Nephron progenitor cell (in vitro differentiated cells): ENCODE measurements at regions not wholly inside any gene's neighbourhood (a gene's known extent, or its start where the extent isn't known, plus 50 kb on each side); places are given as distances from the start of the nearest gene placed in this dataset.

Experiments used
- DNase-seq: peaks from one replicate; pipeline ENCODE4 v3.0.0; 2021
- H3K27ac Mint-ChIP-seq: 2 replicates; pipeline ENCODE4 v1.8.0; 2021; ENCODE audit warnings: mild to moderate bottlenecking, moderate library complexity, mixed read lengths
- H3K27me3 Mint-ChIP-seq: 2 replicates; pipeline ENCODE4 v1.8.0; 2021; ENCODE audit warnings: mild to moderate bottlenecking, low read depth, mixed read lengths; ENCODE audit not compliant: poor library complexity
- H3K36me3 Mint-ChIP-seq: 2 replicates; pipeline ENCODE4 v1.8.0; 2021; ENCODE audit warnings: low read depth, mixed read lengths
- H3K4me1 Mint-ChIP-seq: 2 replicates; pipeline ENCODE4 v1.8.0; 2021; ENCODE audit warnings: mixed read lengths
- H3K4me3 Mint-ChIP-seq: 2 replicates; pipeline ENCODE4 v1.8.0; 2021; ENCODE audit warnings: mild to moderate bottlenecking, moderate library complexity, mixed read lengths
- H3K9me3 Mint-ChIP-seq: 2 replicates; pipeline ENCODE4 v1.8.0; 2021; ENCODE audit warnings: mild to moderate bottlenecking, moderate library complexity, mixed read lengths
- TF ChIP-seq, protein P1 (sequence below): fragments of 200-600 bp; sonication (generic); IDR thresholded peaks from 2 replicates; pipeline ENCODE4 v1.5.0; 2021; ENCODE audit warnings: antibody characterized with exemption

DNA sequence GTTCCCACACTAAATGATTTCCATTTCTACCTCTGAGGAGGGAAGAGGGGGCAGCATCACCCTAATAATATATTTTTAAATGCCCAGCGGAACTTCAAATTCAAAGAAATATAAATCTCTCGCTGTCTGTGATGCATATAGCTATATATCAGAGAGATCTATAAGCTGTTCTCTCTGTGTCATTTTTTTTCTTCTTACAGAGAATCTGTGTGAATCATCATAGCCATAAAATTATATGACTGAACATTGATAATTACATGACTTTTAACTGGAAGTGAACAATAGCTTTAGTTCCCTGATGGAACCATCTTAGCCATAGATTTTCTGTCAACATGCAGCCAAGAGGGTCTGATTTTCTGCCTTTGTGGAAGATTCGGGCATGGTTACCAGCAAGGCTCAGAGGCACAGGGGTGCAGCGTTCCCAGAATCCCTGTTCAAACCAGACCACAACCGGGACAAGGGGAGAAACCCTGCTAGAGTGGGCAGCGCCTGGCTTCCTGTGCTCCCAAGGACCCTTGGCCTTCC lies 93.7 kb upstream of the OSMR start:
- TF ChIP-seq, protein P1, sequence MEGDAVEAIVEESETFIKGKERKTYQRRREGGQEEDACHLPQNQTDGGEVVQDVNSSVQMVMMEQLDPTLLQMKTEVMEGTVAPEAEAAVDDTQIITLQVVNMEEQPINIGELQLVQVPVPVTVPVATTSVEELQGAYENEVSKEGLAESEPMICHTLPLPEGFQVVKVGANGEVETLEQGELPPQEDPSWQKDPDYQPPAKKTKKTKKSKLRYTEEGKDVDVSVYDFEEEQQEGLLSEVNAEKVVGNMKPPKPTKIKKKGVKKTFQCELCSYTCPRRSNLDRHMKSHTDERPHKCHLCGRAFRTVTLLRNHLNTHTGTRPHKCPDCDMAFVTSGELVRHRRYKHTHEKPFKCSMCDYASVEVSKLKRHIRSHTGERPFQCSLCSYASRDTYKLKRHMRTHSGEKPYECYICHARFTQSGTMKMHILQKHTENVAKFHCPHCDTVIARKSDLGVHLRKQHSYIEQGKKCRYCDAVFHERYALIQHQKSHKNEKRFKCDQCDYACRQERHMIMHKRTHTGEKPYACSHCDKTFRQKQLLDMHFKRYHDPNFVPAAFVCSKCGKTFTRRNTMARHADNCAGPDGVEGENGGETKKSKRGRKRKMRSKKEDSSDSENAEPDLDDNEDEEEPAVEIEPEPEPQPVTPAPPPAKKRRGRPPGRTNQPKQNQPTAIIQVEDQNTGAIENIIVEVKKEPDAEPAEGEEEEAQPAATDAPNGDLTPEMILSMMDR, result no peak
- peaks cover 8% of the 10 kb centered on the region for H3K27me3 Mint-ChIP-seq
- H3K4me1 Mint-ChIP-seq, result peaks cover 10% of the 10 kb centered on the region
- no peak overlapping the region for H3K4me3 Mint-ChIP-seq
- no peaks in the 10 kb centered on the region for H3K9me3 Mint-ChIP-seq
- H3K27ac Mint-ChIP-seq, result no peak overlapping the region
- H3K36me3 Mint-ChIP-seq, result no peaks in the 10 kb centered on the region
- DNase-seq, result no peak

DNA sequence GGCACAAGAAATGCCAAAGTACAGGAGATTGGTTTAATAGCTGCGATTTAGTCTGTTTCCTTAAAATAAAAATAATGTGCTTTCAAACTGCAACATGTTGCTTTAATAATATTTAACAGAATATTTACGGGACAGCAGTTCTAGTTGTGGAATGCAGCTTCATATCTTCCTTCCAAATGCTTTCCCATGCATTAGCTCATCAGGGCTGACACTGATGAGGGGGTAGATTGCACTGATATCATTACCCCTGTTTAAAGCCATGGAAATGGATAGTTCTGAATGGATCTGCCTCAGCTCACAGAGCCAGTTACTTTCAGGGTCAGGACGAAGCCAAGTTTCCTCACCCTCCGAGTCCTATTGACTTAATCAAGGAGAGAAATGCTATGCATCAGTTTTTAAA lies 93.2 kb upstream of the OSMR start:
- Mint-ChIP-seq H3K27me3 (peaks cover 7% of the 10 kb centered on the region), H3K9me3 (no peaks in the 10 kb centered on the region), H3K36me3 (no peaks in the 10 kb centered on the region), H3K4me3 (no peak overlapping the region), H3K4me1 (peaks cover 16% of the 10 kb centered on the region), H3K27ac (no peak overlapping the region)
- DNase-seq, result no peak
- TF ChIP-seq, protein P1, result no peak

DNA sequence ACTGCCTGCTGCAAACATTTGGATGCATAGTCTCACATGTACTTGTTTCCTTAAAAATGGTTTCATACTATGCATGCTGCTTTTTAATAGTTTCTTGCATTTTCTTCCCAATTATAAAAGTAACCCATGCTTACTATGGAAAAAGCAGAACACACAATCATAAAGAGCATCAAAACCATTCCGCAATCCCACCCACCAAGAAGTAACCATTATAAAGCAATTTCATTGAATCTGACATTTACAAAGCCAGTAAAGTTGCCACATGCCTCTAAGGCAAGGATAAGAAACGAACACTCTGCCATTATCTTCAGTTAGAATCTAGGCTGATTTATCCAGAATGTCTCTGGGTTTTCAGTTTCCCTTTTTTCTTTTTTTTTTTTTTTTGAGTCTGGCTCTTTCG lies 92.7 kb upstream of the OSMR start:
- Mint-ChIP-seq H3K9me3 (no peaks in the 10 kb centered on the region), H3K27me3 (peaks cover 7% of the 10 kb centered on the region), H3K4me1 (peaks cover 21% of the 10 kb centered on the region), H3K4me3 (no peak overlapping the region), H3K36me3 (no peaks in the 10 kb centered on the region), H3K27ac (no peak overlapping the region)
- TF ChIP-seq, protein P1, result no peak
- no peak for DNase-seq

DNA sequence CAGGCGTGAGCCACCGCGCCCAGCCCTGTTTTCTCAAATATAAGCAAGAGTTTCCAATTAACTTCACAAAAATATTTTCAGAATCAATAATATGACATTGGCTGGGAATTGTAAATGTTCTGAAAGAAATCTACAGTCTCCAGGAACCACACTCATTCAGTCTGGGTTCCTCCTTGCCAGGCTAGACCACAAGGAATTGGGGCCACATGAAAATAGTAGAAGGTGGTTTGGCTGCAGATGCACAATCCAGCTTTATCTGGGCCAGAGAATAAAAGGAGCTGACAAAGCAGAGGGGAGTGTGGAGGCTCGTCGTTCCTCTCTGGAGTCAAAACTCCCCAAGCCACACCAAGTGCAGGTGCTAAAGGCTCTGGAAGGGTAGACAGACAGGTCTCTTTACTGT lies 92.0 kb upstream of the OSMR start:
- Mint-ChIP-seq H3K27ac (no peak overlapping the region), H3K27me3 (peaks cover 3% of the 10 kb centered on the region), H3K4me3 (no peak overlapping the region), H3K9me3 (no peaks in the 10 kb centered on the region), H3K36me3 (no peaks in the 10 kb centered on the region), H3K4me1 (peaks cover 25% of the 10 kb centered on the region)
- DNase-seq, result no peak
- TF ChIP-seq, protein P1, result no peak

DNA sequence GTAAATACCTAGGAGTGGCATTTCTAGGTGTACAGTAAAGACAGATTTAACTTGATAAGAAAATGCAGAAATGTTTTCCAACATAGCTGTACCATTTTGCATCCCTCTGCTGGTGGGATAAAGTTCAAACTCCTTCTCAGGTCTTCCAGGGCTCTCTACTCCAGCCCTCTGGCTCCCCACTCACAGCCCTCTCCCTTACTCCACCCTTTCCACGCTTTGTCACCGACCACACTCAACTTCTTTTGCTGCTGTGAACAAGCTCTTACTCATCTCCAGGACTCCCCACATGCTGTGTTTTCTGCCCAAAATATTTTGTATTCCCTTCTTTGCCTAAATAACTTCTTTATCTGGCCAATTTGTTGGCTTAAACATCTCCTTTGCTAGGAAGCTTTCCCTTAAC lies 90.6 kb upstream of the OSMR start:
- Mint-ChIP-seq H3K9me3 (no peaks in the 10 kb centered on the region), H3K27me3 (peaks cover 3% of the 10 kb centered on the region), H3K36me3 (no peaks in the 10 kb centered on the region), H3K4me3 (no peak overlapping the region), H3K27ac (peak overlapping the region; percentile 4), H3K4me1 (peaks cover 33% of the 10 kb centered on the region)
- no peak for DNase-seq
- TF ChIP-seq, protein P1, result no peak

DNA sequence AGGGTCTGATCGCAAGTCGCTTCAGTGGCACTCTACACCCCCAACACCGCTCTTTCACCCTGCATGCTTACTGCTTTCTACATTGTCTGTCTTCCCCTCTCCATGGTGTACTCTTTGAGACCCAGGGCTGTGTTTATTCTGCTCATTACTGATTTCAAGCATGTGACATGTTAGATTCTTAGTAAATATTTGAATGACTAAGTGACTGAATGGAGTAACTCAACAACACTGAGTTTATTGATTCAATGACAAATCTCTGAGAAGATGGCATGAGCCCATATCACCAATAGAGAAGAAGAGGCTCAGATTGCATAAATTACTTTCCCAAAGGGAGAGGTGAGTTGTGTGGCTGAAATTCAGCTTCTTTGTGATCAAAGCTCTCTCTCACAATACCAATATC lies 89.7 kb upstream of the OSMR start:
- no peak overlapping the region for H3K27ac Mint-ChIP-seq
- H3K36me3 Mint-ChIP-seq, result no peaks in the 10 kb centered on the region
- H3K4me1 Mint-ChIP-seq, result peaks cover 33% of the 10 kb centered on the region
- H3K4me3 Mint-ChIP-seq, result no peak overlapping the region
- DNase-seq, result no peak
- H3K9me3 Mint-ChIP-seq, result no peaks in the 10 kb centered on the region
- TF ChIP-seq, protein P1, result no peak
- H3K27me3 Mint-ChIP-seq, result peaks cover 3% of the 10 kb centered on the region
